ENCODE measurements at regions not wholly inside any gene's neighbourhood (a gene's known extent, or its start where the extent isn't known, plus 50 kb on each side); places are given as distances from the start of the nearest gene placed in this dataset.

- no peak overlapping the region for H3K9ac ChIP-seq (ENCODE audit: low read length)
- H3F3A ChIP-seq (ENCODE audit: insufficient read depth, low read length): no peaks in the 10 kb centered on the region
- no peaks in the 10 kb centered on the region for H3K9me3 ChIP-seq (ENCODE audit: low read length)
- no peaks in the 10 kb centered on the region for H3K36me3 ChIP-seq (ENCODE audit: insufficient read depth, low read length)
- no peak overlapping the region for H3K4me3 ChIP-seq (ENCODE audit: low read depth, low read length, poor library complexity, severe bottlenecking)
- no peak overlapping the region for H3K27ac ChIP-seq (ENCODE audit: low read depth, low read length, poor library complexity, severe bottlenecking)
- no peak for TF ChIP-seq CTCF (IDR thresholded peaks at IDR 0.05; ENCODE audit: low read length)
- no peak for TF ChIP-seq EZH2 (IDR thresholded peaks at IDR 0.05; ENCODE audit: borderline replicate concordance, low read length)
- H3K79me2 ChIP-seq (ENCODE audit: insufficient read depth, low read length): no peaks in the 10 kb centered on the region
- H3K9me2 ChIP-seq (ENCODE audit: low read depth, low read length): no peaks in the 10 kb centered on the region
- H3K27me3 ChIP-seq (ENCODE audit: insufficient read depth, low read length): no peaks in the 10 kb centered on the region
- no peak overlapping the region for H3K4me2 ChIP-seq (ENCODE audit: low read length)
- no peaks in the 10 kb centered on the region for H4K20me1 ChIP-seq (ENCODE audit: insufficient read depth, low read length)
- no peaks in the 10 kb centered on the region for H3K4me1 ChIP-seq (ENCODE audit: insufficient read depth, low read length, severe bottlenecking)
- no peak overlapping the region for H2AFZ ChIP-seq (ENCODE audit: low read length)
Observed at GRCh38 chr4:24197955-24198354, 308.1 kb upstream of the PPARGC1A start.

GRCh38 chr4:24196785-24197184 lies 306.9 kb upstream of the PPARGC1A start:
- no peaks in the 10 kb centered on the region for H3K36me3 ChIP-seq (ENCODE audit: insufficient read depth, low read length)
- H3K79me2 ChIP-seq (ENCODE audit: insufficient read depth, low read length): no peaks in the 10 kb centered on the region
- no peak overlapping the region for H3K4me2 ChIP-seq (ENCODE audit: low read length)
- H3K9me2 ChIP-seq (ENCODE audit: low read depth, low read length): no peaks in the 10 kb centered on the region
- H4K20me1 ChIP-seq (ENCODE audit: insufficient read depth, low read length): no peaks in the 10 kb centered on the region
- H3K27ac ChIP-seq (ENCODE audit: low read depth, low read length, poor library complexity, severe bottlenecking): no peak overlapping the region
- no peaks in the 10 kb centered on the region for H3F3A ChIP-seq (ENCODE audit: insufficient read depth, low read length)
- no peaks in the 10 kb centered on the region for H3K4me1 ChIP-seq (ENCODE audit: insufficient read depth, low read length, severe bottlenecking)
- H3K9ac ChIP-seq (ENCODE audit: low read length): no peak overlapping the region
- H3K4me3 ChIP-seq (ENCODE audit: low read depth, low read length, poor library complexity, severe bottlenecking): no peak overlapping the region
- no peaks in the 10 kb centered on the region for H3K27me3 ChIP-seq (ENCODE audit: insufficient read depth, low read length)
- no peak overlapping the region for H2AFZ ChIP-seq (ENCODE audit: low read length)
- H3K9me3 ChIP-seq (ENCODE audit: low read length): no peaks in the 10 kb centered on the region
- TF ChIP-seq CTCF (IDR thresholded peaks at IDR 0.05; ENCODE audit: low read length): no peak
- TF ChIP-seq EZH2 (IDR thresholded peaks at IDR 0.05; ENCODE audit: borderline replicate concordance, low read length): no peak

- no peak for TF ChIP-seq EZH2 (IDR thresholded peaks at IDR 0.05; ENCODE audit: borderline replicate concordance, low read length)
- TF ChIP-seq CTCF (IDR thresholded peaks at IDR 0.05; ENCODE audit: low read length): no peak
- no peak overlapping the region for H3K9ac ChIP-seq (ENCODE audit: low read length)
- H3F3A ChIP-seq (ENCODE audit: insufficient read depth, low read length): no peaks in the 10 kb centered on the region
- no peak overlapping the region for H3K4me2 ChIP-seq (ENCODE audit: low read length)
- no peaks in the 10 kb centered on the region for H4K20me1 ChIP-seq (ENCODE audit: insufficient read depth, low read length)
- no peak overlapping the region for H3K4me3 ChIP-seq (ENCODE audit: low read depth, low read length, poor library complexity, severe bottlenecking)
- H3K27ac ChIP-seq (ENCODE audit: low read depth, low read length, poor library complexity, severe bottlenecking): no peak overlapping the region
- no peaks in the 10 kb centered on the region for H3K9me2 ChIP-seq (ENCODE audit: low read depth, low read length)
- H3K9me3 ChIP-seq (ENCODE audit: low read length): no peaks in the 10 kb centered on the region
- no peak overlapping the region for H2AFZ ChIP-seq (ENCODE audit: low read length)
- no peaks in the 10 kb centered on the region for H3K27me3 ChIP-seq (ENCODE audit: insufficient read depth, low read length)
- H3K4me1 ChIP-seq (ENCODE audit: insufficient read depth, low read length, severe bottlenecking): no peaks in the 10 kb centered on the region
- H3K79me2 ChIP-seq (ENCODE audit: insufficient read depth, low read length): no peaks in the 10 kb centered on the region
- H3K36me3 ChIP-seq (ENCODE audit: insufficient read depth, low read length): no peaks in the 10 kb centered on the region
Observed at GRCh38 chr4:24195991-24196736, 306.3 kb upstream of the PPARGC1A start.

All from OCI-LY1 (cell line).